Left forelimb (tissue), 1 donor: ENCODE measurements at regions not wholly inside any gene's neighbourhood (a gene's known extent, or its start where the extent isn't known, plus 50 kb on each side); places are given as distances from the start of the nearest gene placed in this dataset.

ENCODE experiments used
- DNase-seq: peaks from one replicate; pipeline ENCODE4 v3.0.0-alpha.2; 2018; ENCODE audit warnings: low spot score

- peak; percentile 40 for DNase-seq
Measured at GRCh38 chr1:29845910-29846309, 609.6 kb downstream of the PTPRU start.

DNA sequence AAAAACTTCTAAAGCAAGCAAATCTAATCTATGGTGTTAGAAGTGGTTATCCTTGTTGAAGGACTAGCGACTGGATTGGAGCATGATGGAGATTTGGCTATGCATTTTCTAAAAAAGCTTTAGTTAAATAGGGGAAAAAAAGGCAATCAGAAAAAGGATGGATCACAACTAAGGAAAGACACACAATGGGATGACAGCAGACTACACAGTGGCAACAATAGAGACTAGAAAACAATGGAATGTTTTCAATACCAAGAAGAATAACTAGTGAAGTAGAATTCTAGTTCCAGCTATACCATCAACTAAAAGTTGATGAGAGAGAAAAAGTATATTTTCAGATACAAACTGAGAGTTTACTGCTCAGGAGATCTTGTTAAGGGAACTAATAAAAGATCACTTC is 605.8 kb downstream of the PTPRU start:
- no peak for DNase-seq

DNA sequence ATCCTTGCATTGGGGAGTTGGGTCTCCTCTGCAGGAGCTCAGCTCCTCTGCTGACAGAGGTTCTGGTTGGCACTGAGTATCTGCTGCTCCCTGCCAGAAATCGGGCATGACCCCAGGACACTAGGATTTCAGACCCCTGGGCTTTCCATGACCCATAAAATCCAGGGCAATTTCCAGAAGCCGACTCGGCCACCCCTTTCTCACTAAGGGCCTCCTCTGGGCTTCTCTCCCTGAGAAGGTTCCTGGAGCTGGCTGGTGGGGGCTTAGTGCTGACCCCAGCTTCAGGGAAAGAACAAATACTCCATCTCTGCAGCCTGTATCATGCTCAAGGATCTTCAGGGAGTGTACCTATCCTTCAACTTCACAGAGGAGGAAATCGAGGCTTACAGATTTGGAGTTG is 603.4 kb downstream of the PTPRU start:
- peak; percentile 11 for DNase-seq

GRCh38 chr1:29838738-29839320 is 602.5 kb downstream of the PTPRU start:
- no peak for DNase-seq

DNA sequence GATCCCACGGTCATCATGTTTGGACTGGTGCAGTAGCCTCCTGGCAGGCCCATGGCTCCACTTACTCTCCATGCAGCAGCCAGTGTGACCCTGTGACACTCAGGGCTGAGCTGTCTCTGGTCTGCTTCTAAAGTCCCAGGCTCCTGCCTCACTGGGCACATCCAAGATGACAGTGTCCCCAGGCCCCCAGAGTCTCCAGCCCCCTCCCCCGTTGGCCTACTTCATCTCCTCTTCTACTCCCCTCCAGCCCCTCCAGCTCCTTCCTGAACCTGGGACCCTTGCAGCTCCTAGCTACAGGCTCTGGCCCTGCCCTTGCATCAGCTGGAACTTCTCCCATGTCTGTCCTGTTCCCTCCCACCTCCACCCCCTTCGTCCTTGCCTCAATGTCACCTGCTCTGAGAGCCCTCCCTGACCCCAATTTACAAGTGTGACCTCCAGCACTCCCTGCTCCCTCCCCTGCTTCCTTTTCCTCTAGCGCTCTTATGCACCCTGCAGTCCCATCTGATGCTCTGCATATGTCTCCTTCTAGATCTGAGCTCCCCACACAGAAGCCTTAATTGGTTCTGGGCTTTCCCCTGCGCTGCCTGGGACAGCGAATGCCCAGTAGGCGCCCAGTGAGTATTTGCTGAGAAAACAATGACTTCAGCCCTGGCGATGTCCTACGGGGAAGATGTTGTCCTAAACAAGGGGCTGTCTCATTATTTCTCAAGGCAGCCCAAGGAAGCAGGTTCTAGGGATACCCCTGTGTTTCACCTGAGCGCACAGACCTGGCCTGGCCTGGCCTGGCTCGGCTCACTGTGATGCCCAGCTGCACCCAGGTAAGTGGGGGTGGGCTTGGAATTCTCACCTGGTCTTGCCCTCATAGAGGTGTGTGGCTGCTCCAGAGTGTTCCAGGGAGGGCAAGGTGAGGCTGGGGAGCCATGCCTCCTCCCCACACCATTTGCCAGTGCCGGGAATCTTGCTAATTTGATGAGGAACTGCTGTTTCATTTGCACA is 600.6 kb downstream of the PTPRU start:
- DNase-seq, result peak; percentile 33

GRCh38 chr1:29835874-29836273 is 599.6 kb downstream of the PTPRU start:
- no peak for DNase-seq

DNA sequence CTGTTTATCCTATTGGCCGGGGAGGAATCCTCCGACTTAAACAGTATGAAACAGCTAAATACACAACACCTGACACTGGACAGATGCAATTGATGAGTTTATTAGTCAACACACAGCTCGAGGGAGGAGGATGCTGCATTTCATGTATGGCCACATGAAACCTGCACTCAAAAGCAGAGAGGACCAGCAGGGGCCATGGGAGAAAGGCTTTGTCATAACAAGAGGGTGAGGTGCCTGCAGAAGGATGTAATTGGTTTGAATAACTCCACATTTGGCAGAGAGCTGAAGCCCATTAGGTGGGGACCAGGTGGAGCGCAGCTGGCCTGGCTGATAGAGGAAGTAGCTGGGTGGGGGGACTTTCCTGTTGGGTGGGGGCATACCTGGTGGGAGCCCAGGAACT is 599.1 kb downstream of the PTPRU start:
- DNase-seq, result no peak

DNA sequence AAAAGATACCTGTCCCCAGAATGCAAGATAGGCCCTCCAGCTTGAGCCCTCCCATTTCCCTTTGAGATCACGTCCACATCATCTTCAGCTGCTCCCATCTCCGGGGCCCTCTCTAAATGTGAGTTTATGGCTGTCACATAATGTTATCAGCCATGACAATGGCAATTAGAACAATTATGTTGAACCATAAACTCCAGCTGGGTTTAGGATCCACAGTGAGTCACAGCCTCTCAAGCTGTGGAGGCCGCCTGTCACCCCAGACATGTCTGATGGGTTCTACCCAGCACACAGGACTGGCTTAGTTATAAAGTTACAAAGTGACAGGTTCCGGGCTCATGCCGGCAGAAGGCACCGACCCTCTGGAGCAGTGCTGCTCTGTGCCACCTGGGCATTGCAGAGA is 597.3 kb downstream of the PTPRU start:
- DNase-seq, result no peak

DNA sequence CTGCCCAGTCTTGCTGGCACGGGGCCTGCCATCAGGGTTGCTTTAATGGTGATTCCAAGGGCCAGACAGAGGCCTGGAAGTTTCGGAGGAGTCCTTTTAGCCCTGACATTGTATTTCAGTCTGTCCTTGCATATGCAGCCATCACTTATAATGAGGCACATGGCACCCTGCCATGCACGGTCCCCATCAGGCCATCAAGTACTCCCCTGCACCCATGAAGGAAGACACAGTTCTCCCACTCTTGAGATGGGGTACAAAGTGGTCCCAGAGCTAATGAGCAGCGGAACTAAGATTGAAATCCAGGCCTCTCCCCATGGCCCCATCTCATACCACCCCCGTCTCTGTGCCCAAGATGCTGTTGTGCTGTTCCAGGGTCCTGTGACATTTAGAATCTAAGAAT is 596.6 kb downstream of the PTPRU start:
- DNase-seq, result no peak

DNA sequence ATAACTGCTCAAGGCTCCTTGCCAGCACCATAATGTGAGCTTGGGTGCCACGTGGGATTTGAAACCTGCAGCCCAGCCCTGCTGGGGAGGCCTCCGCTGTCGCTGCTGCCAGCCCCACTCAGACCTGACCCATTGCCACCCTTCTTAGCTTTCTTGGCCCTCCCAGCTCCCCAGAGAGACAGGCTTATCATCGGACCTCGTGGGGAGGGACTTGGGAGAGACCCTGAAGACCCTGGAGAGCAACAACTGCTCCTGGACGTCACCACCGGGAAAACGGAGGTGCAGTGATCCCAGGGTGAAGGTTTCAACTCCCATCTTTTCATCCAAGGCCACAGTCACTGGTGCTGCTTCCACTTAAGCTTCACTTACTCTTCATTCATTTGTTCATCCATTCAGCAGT is 596.1 kb downstream of the PTPRU start:
- DNase-seq, result peak; percentile 36

DNA sequence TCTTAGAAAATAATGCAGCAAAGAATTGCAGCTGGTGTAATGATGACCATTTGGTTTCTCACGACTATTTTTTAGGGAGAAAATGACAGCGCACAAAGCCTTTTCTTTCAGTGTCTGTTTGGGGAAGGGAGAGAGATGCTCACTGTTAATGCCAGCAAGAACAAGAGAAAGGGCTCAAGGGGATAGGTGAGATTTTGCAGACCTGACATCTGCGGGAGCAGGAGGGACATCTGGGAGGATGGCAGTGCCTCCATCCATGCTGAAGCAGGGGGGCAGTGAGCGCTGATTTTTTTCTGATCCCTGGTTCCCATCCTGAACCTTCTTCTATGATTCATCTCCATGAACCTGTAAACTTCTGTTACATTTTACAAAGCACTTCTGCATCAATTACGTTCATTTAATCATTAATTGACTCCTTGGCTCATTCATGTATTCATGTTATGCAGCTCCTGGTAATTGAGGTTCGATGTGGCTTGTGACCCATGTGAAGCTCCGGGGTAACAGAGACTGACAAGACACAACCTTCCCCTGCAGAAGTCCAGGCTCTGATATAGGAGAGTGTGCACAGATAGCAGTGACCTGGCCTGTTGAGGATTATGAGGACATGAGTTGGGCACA is 595.3 kb downstream of the PTPRU start:
- DNase-seq, result peak; percentile 22

GRCh38 chr1:29830916-29831315 is 594.6 kb downstream of the PTPRU start:
- DNase-seq, result no peak

GRCh38 chr1:29830383-29830782 is 594.1 kb downstream of the PTPRU start:
- peak; percentile 17 for DNase-seq

- peak; percentile 46 for DNase-seq
Measured at GRCh38 chr1:29829448-29830344, 593.4 kb downstream of the PTPRU start.

- DNase-seq, result peak; percentile 52
Measured at GRCh38 chr1:29828526-29829447, 592.5 kb downstream of the PTPRU start.

- DNase-seq, result peak; percentile 44
Measured at GRCh38 chr1:29827801-29828525, 591.6 kb downstream of the PTPRU start.

GRCh38 chr1:29827237-29827750 is 591.0 kb downstream of the PTPRU start:
- peak; percentile 26 for DNase-seq

DNA sequence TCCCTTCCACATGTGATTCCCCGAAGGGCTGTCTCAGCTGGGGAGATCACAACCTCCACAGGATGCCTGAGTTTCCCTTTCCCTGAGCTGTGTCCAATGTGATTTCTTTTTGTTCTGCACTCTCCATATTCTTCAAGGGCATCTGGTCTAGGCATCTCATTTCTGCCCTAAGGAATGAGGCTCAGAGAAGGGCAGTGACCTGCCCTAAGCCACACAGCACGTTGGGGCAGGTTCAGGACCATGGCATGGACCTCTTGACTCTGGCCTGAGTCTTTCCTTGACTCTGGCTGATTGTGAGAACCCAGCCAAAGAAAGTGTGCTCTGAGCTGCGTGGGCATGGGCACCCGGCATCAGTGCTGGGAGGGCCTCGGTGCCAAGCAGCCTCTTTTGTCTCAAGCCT is 590.3 kb downstream of the PTPRU start:
- no peak for DNase-seq

DNA sequence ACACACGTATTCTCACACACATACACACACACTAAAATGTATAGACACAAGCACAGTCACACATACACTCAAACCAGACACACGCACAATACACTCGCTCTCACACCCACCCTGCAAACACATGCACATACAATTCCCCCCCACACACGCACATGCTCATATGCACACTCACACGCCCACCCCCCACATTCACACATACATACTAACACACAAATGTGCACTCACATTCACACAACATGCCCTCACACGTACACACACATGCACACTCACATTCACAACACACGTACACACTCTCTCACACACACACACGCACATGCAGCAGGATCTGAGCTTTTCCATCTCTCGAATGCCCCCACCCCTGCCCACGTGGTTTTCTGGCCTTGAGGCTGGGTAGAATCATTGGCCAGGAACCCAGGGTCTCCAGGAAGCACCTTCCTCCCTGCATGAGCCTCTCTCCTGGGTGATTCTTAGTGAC is 589.7 kb downstream of the PTPRU start:
- DNase-seq, result peak; percentile 28
